Fibroblast of pulmonary artery (primary cell): ENCODE measurements at regions not wholly inside any gene's neighbourhood (a gene's known extent, or its start where the extent isn't known, plus 50 kb on each side); places are given as distances from the start of the nearest gene placed in this dataset.
A peak's percentile ranks its signal among the peaks of the same experiment; 100 is the strongest.
"Not testable (repeated sequence)": the region's sequence is repeated elsewhere in the genome, so short reads cannot be mapped to it uniquely, and the experiment has no call there.

Experiments
- DNase-seq: peaks from one replicate; pipeline ENCODE4 v3.0.0-alpha.2; 2010; ENCODE audit warnings: low read depth
- H3K4me3 ChIP-seq: replicated peaks from 2 replicates; pipeline ENCODE4 v1.5.1; 2011; ENCODE audit warnings: low read depth, mild to moderate bottlenecking, control low read depth, low read length, moderate library complexity
- CTCF ChIP-seq: IDR thresholded peaks from 2 replicates; pipeline ENCODE4 v1.5.1; 2011; ENCODE audit warnings: mild to moderate bottlenecking, control low read depth, low read length, inconsistent platforms; ENCODE audit errors: missing control alignments

- H3K4me3 ChIP-seq, result no peak overlapping the region
- TF ChIP-seq CTCF, result peak; percentile 40
- peak; percentile 4 for DNase-seq
These were observed 332.1 kb downstream of the ARRDC4 start for GRCh38 chr15:98292442-98293240.

DNA sequence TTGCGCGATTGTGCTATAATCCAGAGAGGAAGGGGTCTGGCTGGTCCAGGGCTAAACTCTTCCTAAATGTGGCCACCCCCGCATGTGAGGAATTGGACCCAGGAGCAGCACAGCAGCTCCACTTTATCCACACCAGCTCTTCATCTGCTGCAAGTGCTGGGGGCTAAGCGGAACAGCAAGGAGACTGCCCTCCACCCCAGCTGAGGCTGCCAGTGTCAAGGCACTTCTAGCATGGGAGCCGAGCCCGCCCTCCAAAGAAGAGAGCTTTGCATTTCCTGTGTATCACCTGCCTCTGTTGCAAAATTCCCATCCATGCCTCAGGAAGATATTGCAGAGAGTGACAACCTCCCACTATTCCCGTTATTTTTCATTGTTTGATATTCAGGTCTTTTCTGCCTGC, 333.6 kb downstream of the ARRDC4 start:
- no peak for TF ChIP-seq CTCF
- H3K4me3 ChIP-seq, result no peak overlapping the region
- DNase-seq, result no peak

DNA sequence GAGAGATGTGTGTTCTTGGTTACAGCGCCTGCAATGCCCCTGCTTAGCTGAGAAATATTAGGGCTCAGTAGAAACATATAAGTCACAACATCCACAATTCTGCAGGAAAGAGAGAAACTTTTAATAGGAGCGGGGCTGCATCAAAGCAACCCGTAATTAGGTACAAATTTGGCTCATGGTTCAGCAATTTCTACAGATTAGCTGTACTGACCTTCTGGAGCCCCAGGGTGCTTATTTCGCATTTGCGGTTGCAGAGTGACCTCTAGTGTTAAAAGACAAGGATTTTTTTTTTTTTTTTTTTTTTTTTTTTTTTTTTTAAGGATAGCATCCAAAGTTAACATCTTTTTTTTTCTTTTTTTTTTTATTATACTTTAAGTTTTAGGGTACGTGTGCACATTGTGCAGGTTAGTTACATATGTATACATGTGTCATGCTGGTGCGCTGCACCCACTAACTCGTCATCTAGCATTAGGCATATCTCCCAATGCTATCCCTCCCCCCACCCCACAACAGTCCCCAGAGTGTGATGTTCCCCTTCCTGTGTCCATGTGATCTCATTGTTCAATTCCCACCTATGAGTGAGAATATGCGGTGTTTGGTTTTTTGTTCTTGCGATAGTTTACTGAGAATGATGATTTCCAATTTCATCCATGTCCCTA, 334.7 kb downstream of the ARRDC4 start:
- peak; percentile 32 for TF ChIP-seq CTCF
- H3K4me3 ChIP-seq, result not testable (repeated sequence)
- peak; percentile 38 for DNase-seq

- no peak overlapping the region for H3K4me3 ChIP-seq
- no peak for TF ChIP-seq CTCF
- DNase-seq, result no peak
These were observed 336.1 kb downstream of the ARRDC4 start for GRCh38 chr15:98296653-98297052.

DNA sequence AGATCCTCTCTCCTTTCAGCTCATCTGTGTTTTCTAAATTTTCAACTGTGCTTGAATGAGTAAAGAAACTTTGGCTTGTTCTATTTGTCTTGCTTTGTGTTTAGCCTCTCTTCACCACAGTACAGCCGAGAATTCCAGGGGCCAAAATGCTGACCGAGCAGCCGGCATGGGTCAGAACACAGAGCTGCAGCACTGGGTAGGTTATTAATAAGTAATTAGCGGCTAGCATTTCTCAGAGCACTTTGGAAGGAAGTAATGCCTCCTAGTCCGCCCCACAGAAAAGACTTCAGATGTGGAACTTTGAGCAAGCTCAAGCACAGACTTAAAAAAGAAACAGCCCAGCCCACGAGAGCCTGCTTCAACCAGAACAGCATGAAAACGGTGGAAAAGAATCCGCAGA, 343.9 kb downstream of the ARRDC4 start:
- DNase-seq, result no peak
- no peak for TF ChIP-seq CTCF
- no peak overlapping the region for H3K4me3 ChIP-seq

DNA sequence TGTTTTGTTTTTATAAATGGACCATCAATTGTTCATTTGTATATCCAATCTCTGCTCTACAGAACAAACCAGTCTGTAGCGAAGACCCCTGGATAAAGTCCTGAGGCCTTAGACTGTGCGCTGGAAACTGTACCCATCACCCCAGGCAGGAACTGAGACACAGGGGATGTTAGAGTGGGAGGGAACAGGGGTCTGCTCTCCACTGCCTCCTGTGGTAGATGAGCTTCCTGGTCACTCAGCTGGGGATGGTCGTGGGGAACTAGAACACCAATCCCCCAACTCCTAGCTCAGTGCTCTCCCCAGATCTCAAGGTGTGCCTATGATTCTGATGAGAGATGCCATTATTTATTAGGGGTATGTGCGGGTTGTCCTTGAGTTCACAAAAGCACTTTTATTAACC, 340.2 kb upstream of the IGF1R start:
- no peak for DNase-seq
- H3K4me3 ChIP-seq, result no peak overlapping the region
- no peak for TF ChIP-seq CTCF
